MCF 10A (cell line): ENCODE measurements at regions not wholly inside any gene's neighbourhood (a gene's known extent, or its start where the extent isn't known, plus 50 kb on each side); places are given as distances from the start of the nearest gene placed in this dataset.

ENCODE experiments used
- BruUV-seq: library from RNA; stranded (reverse); fragments of 400-500 nt; replicated peaks from 2 replicates; lab custom pipeline; 2021; lab: Mats Ljungman, UMichigan
- CTCF ChIA-PET: fragments of 300-600 bp; sonication (Branson Sonifier 250); formaldehyde crosslinking; extraction: SDS; loops from one replicate; lab custom pipeline; 2021; ENCODE audit warnings: antibody characterized with exemption, inconsistent platforms; lab: Yijun Ruan, JAX
- POLR2A ChIA-PET: fragments of 300-600, 350-650 bp; sonication (Branson Sonifier 250); formaldehyde crosslinking; extraction: SDS; loops from one replicate; lab custom pipeline; 2020; ENCODE audit warnings: antibody characterized with exemption, inconsistent platforms; lab: Yijun Ruan, JAX
- DNase-seq: peaks from one replicate; pipeline ENCODE4 v3.0.0-alpha.2; 2018; ENCODE audit not compliant: unreplicated experiment
- H3K27ac Mint-ChIP-seq: one replicate; pipeline ENCODE4 v1.8.0; 2022; ENCODE audit warnings: mild to moderate bottlenecking, low read depth, mixed read lengths; ENCODE audit not compliant: unreplicated experiment
- H3K27me3 Mint-ChIP-seq: one replicate; pipeline ENCODE4 v1.8.0; 2022; ENCODE audit warnings: mixed read lengths; ENCODE audit not compliant: insufficient read depth, unreplicated experiment
- H3K36me3 Mint-ChIP-seq: one replicate; pipeline ENCODE4 v1.8.0; 2022; ENCODE audit warnings: mild to moderate bottlenecking, moderate library complexity, mixed read lengths; ENCODE audit not compliant: insufficient read depth, unreplicated experiment
- H3K4me1 Mint-ChIP-seq: one replicate; pipeline ENCODE4 v1.8.0; 2022; ENCODE audit warnings: mixed read lengths; ENCODE audit not compliant: insufficient read depth, unreplicated experiment
- H3K4me3 Mint-ChIP-seq: one replicate; pipeline ENCODE4 v1.8.0; 2022; ENCODE audit warnings: mild to moderate bottlenecking, moderate library complexity, mixed read lengths; ENCODE audit not compliant: unreplicated experiment
- H3K9me3 Mint-ChIP-seq: one replicate; pipeline ENCODE4 v1.8.0; 2022; ENCODE audit warnings: mixed read lengths; ENCODE audit not compliant: unreplicated experiment
- intact Hi-C: fragments of 100-400 bp; cut with micrococcal nuclease; formaldehyde crosslinking; loops from 2 replicates; pipeline ENCODE4 v1.14.1; 2022
- TF ChIP-seq, protein P1 (sequence below): fragments of 200-600 bp; IDR thresholded peaks from one replicate; pipeline ENCODE4 v1.8.0; 2022; ENCODE audit warnings: antibody characterized with exemption, mild to moderate bottlenecking; ENCODE audit not compliant: unreplicated experiment

DNA sequence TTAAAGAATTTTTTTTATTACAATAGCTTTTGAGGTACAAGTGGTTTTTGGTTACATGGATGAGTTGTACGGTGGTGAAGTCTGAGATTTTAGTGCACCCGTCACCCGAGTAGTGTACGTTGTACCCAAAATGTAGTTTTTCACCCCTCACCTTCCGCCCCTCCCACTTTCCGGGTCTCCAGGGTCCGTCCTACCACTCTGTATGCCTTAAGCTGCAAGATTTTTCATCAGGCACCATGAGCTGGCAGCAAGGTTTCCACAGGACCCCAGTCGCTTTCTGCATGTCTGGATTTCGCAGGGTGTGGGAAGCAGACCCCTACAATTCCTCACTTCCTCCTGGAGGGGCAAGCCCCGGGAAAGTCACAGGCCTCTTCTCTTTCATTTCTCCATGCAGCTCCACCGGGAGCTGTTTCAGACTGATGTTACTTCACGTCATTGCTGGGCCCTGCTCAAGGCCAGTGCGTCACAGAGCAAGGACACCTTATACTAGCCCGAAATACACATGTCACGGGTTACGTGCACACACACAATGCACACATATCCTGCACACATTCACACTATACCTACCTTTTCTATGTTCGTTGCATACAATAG is 179.1 kb downstream of the ZFP36L2 start:
- H3K4me1 Mint-ChIP-seq = peaks cover 53% of the 10 kb centered on the region
- TF ChIP-seq, protein P1, sequence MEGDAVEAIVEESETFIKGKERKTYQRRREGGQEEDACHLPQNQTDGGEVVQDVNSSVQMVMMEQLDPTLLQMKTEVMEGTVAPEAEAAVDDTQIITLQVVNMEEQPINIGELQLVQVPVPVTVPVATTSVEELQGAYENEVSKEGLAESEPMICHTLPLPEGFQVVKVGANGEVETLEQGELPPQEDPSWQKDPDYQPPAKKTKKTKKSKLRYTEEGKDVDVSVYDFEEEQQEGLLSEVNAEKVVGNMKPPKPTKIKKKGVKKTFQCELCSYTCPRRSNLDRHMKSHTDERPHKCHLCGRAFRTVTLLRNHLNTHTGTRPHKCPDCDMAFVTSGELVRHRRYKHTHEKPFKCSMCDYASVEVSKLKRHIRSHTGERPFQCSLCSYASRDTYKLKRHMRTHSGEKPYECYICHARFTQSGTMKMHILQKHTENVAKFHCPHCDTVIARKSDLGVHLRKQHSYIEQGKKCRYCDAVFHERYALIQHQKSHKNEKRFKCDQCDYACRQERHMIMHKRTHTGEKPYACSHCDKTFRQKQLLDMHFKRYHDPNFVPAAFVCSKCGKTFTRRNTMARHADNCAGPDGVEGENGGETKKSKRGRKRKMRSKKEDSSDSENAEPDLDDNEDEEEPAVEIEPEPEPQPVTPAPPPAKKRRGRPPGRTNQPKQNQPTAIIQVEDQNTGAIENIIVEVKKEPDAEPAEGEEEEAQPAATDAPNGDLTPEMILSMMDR = no peak
- ChIA-PET POLR2A (interaction anchor here (0.7 to 1.2 kb wide), 4 partner anchors 10 to 383 kb away, joined by 3 to 9 read pairs (median 3); no protein-coding TSS in a partner anchor), CTCF (interaction anchor here (0.6 to 0.8 kb wide), 5 partner anchors 28 to 181 kb away, joined by 3 to 4 read pairs (median 4); no protein-coding TSS in a partner anchor)
- H3K4me3 Mint-ChIP-seq = no peak overlapping the region
- no peaks in the 10 kb centered on the region for H3K27me3 Mint-ChIP-seq
- no peaks in the 10 kb centered on the region for H3K9me3 Mint-ChIP-seq
- peak overlapping the region; percentile 3 for H3K27ac Mint-ChIP-seq
- intact Hi-C loops = no loop called here
- DNase-seq = no peak
- H3K36me3 Mint-ChIP-seq = no peaks in the 10 kb centered on the region
- no TSS peak for BruUV-seq

DNA sequence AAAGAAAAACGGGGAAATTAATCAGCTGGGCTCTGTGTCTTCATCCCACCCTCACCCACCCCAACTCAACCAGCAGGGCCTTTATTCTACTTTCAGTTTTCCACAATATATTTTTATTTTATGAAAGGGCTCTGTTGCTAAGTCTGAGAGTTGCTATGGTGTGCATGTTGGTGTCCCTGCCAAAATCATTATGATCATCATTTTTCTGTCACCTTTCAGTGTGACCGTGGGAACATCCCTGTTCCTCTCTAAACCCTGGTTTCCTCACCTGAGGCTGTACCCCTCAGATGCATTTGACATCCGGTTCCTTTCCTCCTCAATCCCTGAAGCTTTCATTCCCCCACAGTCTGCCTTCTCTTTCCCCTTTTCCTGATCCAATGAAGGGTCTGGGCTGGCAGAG is 180.5 kb downstream of the ZFP36L2 start:
- TF ChIP-seq, protein P1 = no peak
- Mint-ChIP-seq H3K4me1 (peaks cover 52% of the 10 kb centered on the region), H3K4me3 (no peak overlapping the region), H3K36me3 (no peaks in the 10 kb centered on the region), H3K9me3 (no peaks in the 10 kb centered on the region), H3K27ac (no peak overlapping the region), H3K27me3 (no peaks in the 10 kb centered on the region)
- ChIA-PET CTCF (interaction anchor here (0.6 to 1.2 kb wide), 4 partner anchors 71 to 218 kb away, joined by 3 to 6 read pairs (median 3); no protein-coding TSS in a partner anchor), POLR2A (interaction anchor here (1.2 kb wide), 1 partner anchor 14 kb away, joined by 3 read pairs; no protein-coding TSS in a partner anchor)
- BruUV-seq = no TSS peak
- DNase-seq = no peak
- intact Hi-C loops = no loop called here

DNA sequence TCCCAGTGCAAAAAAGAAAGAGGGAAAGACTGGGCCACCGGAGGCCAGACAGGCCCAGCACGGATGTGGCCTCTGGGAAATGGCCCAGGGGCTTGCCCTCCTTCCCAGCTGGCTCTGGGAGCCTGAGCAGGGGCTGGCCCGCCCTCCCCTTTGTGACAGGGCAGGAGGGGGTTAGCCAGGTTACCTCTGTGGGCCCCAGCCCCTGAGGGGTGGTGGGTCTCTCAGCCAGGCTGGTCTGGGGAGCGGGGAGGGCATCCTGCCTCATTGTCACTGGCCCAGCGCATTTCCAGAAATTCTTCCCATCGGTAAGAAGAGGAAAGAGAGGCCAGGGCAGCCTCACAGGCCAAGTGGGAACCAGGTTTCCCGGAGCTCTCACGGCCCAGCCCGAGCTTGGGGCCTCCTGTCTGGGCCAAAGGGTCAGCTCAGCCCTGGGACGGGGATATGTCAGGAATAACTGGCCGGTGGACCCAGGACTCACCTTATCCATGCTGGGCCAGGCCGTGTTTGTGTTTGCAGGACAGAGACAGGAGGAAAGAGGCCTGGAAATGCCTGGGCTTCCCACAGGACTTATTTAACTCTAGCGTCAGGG is 182.2 kb downstream of the ZFP36L2 start:
- Mint-ChIP-seq H3K27me3 (no peaks in the 10 kb centered on the region), H3K36me3 (no peaks in the 10 kb centered on the region), H3K27ac (peak overlapping the region; percentile 49), H3K4me1 (peaks cover 45% of the 10 kb centered on the region), H3K4me3 (no peak overlapping the region), H3K9me3 (no peaks in the 10 kb centered on the region)
- TF ChIP-seq, protein P1 = no peak
- no peak for DNase-seq
- POLR2A ChIA-PET = interaction anchor here (1.2 to 1.8 kb wide), 2 partner anchors 12 to 15 kb away, joined by 3 to 5 read pairs; no protein-coding TSS in a partner anchor
- BruUV-seq = no TSS peak
- intact Hi-C loops = loop anchor here (5.0 kb wide), 1 partner anchor 43 kb away; no protein-coding TSS in a partner anchor
- CTCF ChIA-PET = interaction anchor here (0.6 to 0.8 kb wide), 3 partner anchors 23 to 104 kb away, joined by 3 to 4 read pairs (median 4); no protein-coding TSS in a partner anchor

DNA sequence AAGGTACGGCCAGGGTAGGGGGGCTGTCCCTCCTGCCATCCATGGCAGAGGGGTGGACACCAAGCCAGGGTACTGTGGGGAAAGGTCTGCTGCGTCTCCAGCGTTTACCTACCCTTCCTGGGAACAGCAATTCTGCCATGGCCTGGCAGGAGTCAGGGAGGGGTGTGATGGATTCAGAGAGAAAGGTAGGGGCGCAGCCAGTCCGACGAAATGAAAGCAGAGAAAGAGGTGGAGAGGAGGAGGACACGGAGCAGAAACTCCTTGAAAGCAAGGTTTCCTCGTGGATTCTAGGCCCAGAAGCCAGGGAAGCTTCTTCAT is 182.9 kb downstream of the ZFP36L2 start:
- CTCF ChIA-PET = interaction anchor here (0.6 to 0.7 kb wide), 2 partner anchors 56 to 104 kb away, joined by 3 read pairs; no protein-coding TSS in a partner anchor
- H3K4me1 Mint-ChIP-seq = peaks cover 44% of the 10 kb centered on the region
- DNase-seq = no peak
- BruUV-seq = no TSS peak
- H3K36me3 Mint-ChIP-seq = no peaks in the 10 kb centered on the region
- intact Hi-C loops = loop anchor here (5.0 kb wide), 1 partner anchor 44 kb away; no protein-coding TSS in a partner anchor
- no peak overlapping the region for H3K27ac Mint-ChIP-seq
- TF ChIP-seq, protein P1 = no peak
- no peak overlapping the region for H3K4me3 Mint-ChIP-seq
- no peaks in the 10 kb centered on the region for H3K9me3 Mint-ChIP-seq
- no peaks in the 10 kb centered on the region for H3K27me3 Mint-ChIP-seq
- POLR2A ChIA-PET = interaction anchor here (1.2 to 1.8 kb wide), 2 partner anchors 11 to 16 kb away, joined by 3 to 5 read pairs; no protein-coding TSS in a partner anchor
